ENCODE measurements at regions not wholly inside any gene's neighbourhood (a gene's known extent, or its start where the extent isn't known, plus 50 kb on each side); places are given as distances from the start of the nearest gene placed in this dataset.

DNA sequence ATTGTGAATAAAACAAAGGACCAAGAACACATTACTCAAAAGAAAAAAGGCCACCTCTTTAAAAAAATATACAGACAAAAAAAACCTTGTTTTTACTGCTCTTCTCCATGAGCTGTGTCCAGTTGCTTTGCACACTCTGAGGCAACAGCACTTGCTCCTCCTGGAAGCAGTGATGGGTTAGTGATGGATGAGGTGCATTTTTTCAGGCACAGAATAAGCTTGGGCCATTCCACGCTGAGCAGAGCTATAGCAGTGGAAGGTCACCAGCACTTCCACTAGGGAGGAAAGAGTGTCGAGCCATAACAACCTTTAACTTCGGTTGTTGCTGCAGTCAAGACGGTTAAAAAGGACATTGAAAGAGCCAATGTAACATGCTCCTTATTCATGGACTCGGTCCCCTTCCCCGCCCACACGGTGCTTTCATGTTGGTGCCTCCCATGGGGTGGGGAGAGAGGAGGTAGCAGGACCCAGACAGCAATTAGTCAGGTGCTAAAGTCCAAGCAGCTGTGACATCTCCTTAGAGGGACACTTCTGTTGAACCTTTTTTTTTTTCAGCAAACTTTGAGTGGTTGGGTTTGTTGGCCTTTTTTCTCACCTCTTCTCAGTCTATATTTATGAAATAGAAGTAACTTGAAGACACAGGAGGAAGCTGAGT lies 136.5 kb upstream of the ADARB2 start:
- in situ Hi-C loops (cut with MboI; ENCODE audit: low sequenced_read_pairs) = no loop called here

DNA sequence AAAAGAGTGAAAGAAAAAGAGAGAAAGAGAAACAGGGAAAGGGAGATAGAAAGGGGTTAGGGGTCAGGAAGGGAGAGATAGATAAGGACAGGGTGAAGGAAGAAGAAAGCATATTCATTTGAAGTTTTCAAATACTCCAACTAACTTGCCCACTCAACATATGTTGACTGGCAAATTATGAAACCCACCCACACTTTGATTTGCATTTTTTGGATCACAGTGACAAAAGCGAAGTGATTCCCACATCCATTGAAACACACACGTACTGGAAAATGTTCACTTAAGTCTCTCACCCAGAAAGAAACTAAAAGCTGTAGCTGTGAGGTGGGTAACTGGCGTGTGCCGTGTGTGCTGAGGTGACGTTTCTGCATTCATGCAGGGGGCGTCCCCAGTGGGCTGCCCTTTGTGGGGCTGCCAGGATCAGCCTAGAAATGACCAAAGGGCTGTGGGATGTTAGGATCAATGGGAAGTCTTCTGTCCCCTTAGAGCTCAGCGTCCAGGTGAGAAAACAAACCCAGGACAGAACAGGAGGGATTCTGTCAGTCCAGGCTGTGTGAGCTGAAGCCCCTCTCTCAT lies 134.9 kb upstream of the ADARB2 start:
- in situ Hi-C loops (cut with MboI; ENCODE audit: low sequenced_read_pairs) = no loop called here

DNA sequence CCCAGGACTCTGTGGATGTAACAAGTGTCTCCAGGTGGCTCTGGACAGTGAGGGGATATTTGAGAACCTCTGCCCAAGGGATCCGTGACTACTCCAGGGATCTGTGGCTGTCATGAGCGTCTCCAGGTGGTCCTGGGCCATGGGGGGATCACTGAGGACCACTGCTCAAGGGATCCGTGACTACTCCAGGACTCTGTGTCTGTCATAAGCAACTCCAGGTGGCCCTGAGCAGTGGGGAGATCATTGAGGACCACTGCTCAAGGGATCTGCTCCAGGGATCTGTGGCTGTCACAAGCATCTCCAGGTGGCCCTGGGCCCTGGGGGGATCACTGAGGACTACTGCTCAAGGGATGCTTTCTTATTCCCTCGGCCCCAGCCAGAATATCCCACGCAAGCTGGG lies 133.2 kb upstream of the ADARB2 start:
- in situ Hi-C loops (cut with MboI; ENCODE audit: low sequenced_read_pairs) = no loop called here

DNA sequence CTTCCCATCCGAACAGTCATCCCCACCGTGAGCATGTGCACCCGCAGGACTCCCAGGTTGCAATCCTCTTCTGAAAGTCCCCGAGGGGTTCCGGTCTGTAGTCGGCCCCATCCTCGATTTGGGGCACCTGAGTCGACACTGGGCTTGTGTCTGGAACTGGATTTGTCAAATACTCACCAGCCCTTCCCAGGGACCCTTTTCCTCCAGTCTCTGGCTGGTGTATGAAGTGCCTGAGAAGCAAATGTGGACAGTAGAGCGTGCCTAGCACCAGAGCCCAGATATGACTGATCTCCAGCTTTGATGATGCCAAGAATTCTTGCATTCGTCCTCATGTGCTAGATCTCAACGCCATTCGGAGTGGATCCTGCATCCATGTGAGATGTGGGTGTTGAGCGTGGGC lies 132.5 kb upstream of the ADARB2 start:
- in situ Hi-C loops (cut with MboI; ENCODE audit: low sequenced_read_pairs) = no loop called here

DNA sequence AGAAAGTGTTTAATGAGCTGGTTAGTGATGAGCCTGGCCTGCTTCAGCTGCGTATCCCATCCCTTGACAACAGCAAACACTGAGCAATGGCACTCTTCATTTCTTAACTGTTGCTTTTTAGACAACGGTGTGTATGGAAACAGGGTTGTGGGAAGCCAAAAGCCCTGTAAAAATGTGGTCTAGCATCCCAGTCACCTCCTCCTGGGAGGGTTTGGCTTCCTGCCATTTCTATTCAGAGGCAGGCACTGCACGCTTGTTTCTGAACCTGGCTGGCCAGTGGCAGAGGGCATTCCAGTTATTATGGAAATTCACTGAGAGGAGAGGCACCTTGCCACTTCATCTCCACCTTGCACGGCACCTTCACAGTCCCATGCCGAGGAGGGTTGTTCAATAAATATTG lies 123.0 kb upstream of the ADARB2 start:
- in situ Hi-C loops (cut with MboI; ENCODE audit: low sequenced_read_pairs) = no loop called here

DNA sequence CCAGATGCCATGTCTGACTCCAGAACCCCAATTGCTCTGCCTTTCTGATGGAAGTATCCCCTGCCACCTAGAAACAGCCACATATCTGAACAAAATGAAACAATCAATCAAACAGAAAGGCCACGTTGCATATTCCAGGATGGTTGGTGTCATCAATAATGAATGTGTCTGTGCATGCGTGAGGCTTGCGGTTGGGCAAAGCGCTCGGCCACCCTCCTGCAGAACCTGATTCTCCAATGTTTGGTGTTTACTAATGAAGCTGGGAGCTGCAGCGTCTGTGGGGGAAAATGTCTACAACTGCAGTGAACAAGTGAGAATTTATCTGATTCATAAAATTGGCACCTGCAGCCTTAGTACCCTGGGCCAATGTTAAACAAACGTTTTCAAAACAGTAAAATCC lies 121.2 kb upstream of the ADARB2 start:
- in situ Hi-C loops (cut with MboI; ENCODE audit: low sequenced_read_pairs) = no loop called here

DNA sequence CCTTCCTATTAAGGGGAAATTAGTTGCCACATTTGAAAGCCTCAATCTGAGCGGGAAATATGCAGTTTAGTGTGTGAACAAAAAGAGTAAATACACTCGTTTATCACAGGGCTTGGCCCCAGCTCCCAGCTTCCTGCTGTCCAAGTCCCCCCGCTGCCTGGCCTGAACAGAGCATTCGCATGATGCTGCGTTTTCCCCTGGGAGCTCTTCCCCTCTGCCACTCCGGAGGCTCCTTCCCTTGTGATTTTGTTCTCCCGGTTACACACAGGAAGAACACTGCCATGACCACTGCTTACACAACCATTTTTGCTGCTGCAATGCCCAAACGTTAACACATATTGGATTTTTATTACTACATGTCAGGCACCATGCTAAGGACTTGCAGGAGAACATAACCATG lies 120.7 kb upstream of the ADARB2 start:
- in situ Hi-C loops (cut with MboI; ENCODE audit: low sequenced_read_pairs) = no loop called here

DNA sequence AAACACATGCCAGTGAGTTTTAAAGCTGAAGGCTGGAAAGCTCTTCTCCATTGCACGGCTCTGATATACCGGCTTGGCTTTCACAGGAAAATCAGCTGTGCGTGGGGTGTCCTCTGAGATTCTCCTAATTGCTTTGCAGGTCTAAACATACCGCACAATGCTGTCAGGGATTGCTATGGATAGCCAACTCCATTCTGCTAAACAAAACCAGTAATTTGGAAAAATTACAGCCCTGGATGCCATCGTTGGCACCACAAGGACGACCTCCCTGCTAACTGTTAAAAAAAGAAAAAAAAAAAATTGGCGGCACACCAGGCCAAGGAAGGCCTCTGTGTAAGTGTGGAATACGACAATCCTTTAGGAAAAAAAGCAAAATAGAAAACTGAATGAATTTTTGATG lies 118.6 kb upstream of the ADARB2 start:
- in situ Hi-C loops (cut with MboI; ENCODE audit: low sequenced_read_pairs) = no loop called here

DNA sequence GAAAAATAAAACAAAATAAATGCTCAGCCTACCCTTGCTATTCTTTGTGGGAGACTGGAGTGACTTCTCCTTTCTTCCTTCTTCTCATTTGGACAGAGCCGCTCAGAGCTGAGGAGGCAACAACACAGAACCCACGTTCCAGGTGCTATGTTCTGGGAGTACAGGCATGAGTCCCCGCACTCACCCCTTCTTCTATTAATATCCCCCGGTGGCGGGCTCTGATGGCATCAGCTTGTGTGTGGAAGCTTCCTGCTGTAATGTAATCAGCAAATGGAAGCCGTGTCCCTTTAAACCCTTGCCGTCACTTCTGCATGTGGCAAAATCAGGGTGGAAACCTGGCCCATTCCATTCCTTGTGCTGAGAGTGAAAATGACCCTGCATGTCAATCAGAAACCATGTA lies 116.9 kb upstream of the ADARB2 start:
- in situ Hi-C loops (cut with MboI; ENCODE audit: low sequenced_read_pairs) = no loop called here

DNA sequence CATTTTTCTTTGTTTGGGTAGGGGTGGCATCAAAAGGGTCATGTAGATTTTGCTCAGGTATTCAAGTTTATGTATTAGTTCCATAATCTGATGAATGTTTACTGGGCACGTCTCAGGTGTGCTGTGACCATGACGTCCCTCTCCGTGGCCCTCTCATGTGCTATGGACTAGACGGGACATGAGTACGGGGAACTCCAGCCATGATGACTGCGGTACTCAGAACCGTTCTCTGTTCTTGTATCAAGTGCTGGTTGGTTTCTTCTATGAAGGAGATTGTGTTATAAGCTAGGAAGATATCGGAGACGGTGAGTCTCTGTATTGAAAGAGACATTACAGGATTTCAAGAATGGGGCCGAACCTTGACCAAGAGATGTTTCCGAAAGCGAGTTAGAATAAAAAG lies 116.5 kb upstream of the ADARB2 start:
- in situ Hi-C loops (cut with MboI; ENCODE audit: low sequenced_read_pairs) = no loop called here

DNA sequence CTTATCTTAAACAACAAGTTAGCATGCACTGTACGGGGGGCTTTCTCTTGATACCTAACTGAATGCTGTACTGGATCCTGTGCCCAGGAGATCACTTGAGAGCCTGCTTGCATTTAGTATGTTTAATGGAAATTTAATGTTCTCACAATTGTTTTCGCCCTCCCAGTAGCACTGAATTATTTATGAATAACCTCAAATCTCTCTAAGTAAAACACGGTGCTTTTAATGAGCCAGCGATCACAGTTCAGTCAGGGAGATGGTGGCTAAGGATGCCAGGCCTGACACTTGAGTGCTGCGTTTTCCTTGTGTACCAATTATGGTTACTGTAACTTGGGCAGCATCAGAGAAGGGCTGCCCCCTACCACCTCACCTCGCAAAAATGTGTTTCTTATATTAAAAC lies 115.5 kb upstream of the ADARB2 start:
- in situ Hi-C loops (cut with MboI; ENCODE audit: low sequenced_read_pairs) = no loop called here

DNA sequence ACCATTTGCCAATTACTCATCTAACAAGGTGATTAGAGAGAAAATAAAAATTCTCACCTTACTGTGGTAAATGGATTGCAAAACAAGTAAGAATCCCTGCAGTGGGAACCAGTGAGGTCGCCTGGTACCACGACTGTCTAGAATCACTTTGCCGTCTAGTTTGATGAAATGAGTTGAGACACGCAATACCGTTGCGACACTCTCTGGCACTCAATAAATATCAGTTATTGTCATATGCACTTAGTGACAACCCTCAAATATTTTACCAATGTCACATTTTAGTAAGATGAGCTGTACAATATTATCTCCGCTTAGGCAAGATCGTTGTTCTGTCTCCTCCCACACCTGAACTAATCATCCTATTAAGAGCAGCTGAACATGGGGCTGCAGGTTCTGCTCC lies 114.4 kb upstream of the ADARB2 start:
- in situ Hi-C loops (cut with MboI; ENCODE audit: low sequenced_read_pairs) = no loop called here

DNA sequence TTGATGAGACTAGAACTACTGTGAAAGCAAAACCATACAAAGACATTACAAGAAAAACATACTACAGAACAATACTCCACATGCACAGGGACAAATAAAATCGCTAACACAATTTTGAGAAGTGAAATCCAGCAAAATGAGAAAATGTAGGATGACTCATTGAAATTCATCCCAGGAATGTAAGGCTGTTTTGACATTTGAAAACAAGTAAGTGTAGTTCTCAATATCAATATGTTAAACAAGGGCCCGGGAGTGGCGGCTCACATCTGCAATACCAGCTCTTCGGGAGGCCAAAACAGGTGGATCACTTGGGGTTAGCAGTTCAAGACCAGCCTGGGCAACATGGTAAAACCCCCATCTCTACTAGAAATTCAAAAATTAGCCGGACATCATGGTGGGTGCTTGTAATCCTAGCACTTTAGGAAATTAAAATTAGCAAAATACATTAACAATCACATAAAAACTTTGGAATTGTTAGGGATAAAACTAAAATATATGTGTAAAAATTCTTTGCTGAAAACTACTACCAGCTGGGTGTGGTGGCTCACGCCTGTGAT lies 113.7 kb upstream of the ADARB2 start:
- in situ Hi-C loops (cut with MboI; ENCODE audit: low sequenced_read_pairs) = no loop called here

DNA sequence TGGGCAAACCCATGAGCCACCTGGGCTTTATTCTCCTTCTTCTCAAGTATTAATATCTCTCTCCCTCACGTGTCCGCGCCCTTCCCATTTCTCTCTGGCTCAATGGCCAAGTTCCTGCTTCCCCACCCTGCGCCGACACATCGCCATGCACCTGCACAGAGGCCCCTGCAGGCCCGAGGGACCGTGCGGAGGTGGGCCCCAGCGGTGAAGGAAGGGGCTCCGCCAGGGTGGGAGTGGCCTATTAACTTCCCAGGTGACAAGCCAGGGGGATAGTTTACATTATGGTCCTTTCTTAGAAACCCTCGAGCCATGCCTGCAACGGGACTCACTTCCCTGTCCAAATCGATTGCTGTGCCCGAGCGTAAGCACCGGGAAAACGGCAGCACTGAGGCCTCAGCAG lies 110.0 kb upstream of the ADARB2 start:
- in situ Hi-C loops (cut with MboI; ENCODE audit: low sequenced_read_pairs) = no loop called here

DNA sequence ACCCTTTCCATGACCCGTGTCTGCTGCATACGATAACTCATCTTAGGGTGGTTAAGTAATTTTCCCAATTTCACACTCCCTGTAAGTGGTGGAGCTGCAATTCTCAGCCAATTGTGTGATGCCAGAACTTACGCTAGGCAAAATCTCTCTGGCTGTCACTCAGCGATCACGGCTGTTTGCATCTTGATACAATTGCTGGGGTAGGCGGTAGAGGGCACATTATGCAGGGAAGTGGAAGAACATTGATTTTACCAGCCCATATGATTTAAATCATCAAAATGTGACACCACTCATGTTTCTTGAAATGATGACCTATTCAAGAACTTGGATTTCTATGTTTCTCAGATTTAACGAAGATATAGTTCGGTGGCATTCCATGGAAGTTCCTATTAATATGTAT lies 108.7 kb upstream of the ADARB2 start:
- in situ Hi-C loops (cut with MboI; ENCODE audit: low sequenced_read_pairs) = no loop called here

DNA sequence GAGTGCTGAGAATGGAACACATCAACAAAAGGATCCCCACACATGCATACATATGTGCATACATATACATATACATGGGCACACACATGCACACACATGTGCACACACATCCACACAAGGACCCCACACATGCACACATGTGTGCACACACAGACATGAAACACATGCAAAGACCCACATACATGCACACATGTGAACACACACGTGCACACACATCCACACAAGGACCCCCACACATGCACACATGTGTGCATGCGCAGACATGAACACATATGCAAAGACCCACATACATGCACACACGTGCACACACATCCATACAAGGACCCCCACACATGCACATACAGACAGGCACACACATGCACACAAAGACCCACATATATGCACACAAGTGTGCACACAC lies 104.4 kb upstream of the ADARB2 start:
- in situ Hi-C loops (cut with MboI; ENCODE audit: low sequenced_read_pairs) = no loop called here

DNA sequence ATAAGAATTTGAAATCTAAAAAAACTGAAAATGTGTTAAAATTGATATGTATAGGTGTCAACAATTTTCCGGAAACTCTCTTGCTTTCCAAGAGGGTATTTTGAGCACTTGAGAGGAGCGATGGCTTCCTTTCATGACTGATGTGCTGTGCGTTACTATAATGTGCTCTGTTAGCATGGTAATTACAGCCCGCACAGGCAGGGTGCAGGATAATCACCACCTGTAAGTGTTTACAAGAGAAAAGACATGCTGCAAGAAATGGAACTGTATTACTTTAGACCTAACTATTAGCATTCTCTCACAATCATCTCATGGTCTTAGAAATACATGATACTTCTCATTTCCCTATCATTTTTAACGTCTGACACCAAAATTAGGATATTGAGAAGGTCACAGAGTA lies 92.4 kb upstream of the ADARB2 start:
- in situ Hi-C loops (cut with MboI; ENCODE audit: low sequenced_read_pairs) = no loop called here

DNA sequence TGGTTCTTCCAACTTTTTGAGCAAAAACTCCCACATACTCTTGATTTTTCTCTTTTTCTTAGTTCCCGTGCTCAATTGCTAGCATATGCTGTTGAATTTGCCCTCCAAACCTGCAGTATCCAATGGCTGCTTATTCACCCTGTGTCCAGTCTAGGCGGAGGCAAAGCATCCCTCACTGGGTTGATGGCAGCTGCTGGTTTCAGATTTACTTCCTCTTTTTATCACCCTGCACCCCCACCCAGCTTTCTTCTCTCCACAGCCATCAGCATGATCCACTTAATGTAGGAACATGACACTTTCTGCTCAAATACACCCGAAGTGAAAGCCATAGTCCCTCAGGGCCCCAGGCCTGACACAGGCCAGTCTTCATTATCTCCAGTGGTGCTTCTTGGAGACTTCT lies 87.6 kb upstream of the ADARB2 start:
- in situ Hi-C loops (cut with MboI; ENCODE audit: low sequenced_read_pairs) = no loop called here

DNA sequence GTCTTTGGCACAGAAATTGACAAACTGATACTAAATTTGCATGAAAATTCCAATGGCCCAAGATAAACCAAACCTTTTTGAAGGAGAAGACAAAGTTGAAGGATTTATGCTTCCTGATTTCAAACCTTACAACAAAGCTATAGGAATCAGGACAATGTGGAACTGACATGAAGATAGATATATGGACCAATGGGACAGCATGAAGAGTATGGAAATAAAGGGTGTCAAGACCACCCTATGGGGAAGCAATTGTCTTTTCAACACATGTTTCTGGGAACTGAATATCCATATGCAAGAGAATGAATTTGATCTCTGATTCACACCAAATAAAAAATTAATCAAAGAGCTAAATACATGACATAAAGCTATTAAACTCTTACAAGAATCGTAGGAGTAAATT lies 77.2 kb upstream of the ADARB2 start:
- in situ Hi-C loops (cut with MboI; ENCODE audit: low sequenced_read_pairs) = no loop called here

DNA sequence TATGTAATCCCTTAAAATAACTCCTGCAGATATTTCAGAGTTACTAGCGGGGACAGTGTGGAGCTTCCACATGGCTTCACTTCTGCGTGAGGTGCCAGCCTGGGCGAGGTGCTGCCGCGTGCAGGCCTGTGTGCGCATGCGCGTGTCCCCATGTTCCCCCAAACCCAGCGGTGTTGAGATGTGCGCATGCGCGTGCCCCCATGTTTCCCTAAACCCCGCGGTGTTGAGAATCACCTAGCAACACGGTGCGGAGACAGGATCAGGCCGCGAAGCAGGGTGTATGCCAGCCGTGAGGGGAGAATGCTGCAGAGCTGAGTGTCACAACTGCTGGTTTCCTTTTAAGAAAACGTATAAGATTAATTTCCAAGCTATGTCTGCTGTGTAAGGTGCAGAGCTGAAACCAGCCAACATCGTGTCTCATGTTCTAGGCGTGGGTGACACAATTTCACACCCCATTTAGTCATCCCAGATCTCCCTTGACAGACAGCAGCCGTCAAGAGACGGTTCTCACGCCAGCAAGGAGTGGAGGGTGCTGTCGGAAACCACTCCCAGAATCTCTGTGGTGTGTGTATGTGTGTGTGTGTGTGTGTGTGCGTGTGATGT lies 71.9 kb upstream of the ADARB2 start:
- in situ Hi-C loops (cut with MboI; ENCODE audit: low sequenced_read_pairs) = no loop called here

DNA sequence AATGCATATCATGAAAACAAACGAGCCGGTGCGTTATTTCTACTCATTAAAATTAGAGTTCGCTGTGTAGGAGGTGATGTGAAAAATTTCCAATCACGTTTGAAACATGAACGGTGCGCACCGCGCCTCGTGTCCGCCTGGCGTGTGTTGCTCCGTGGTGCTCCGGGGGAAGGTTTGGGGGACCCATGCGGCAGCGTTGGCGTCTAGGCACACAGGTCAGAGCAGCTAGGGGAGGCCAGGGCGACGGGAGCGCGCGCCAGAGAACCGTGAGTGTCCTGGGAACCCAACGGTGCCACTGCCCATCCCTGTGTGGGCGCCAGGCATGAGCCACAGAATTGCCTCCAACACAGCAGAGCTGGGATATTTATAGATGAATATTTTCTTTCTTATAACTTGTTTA lies 70.6 kb upstream of the ADARB2 start:
- in situ Hi-C loops (cut with MboI; ENCODE audit: low sequenced_read_pairs) = no loop called here

DNA sequence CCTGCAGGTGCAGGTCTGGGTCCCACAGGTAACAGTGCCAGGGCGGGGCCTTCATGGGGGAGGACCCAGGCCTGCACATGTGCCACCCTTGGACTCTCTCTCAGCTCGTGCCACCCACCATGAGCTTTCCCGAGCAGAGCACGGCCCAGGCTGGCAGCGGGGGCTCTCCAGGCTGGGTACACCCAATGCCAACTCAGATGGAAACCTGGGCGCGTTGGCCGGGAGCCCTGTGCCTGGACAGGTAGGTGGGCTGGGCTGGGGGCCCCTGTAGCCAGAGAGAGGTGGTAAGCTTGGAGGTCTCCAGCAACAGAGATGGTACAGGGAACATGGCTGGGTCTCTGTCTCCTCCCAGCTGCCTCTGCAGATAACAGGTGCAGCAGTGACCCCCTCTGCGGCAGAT lies 69.9 kb upstream of the ADARB2 start:
- in situ Hi-C loops (cut with MboI; ENCODE audit: low sequenced_read_pairs) = no loop called here

DNA sequence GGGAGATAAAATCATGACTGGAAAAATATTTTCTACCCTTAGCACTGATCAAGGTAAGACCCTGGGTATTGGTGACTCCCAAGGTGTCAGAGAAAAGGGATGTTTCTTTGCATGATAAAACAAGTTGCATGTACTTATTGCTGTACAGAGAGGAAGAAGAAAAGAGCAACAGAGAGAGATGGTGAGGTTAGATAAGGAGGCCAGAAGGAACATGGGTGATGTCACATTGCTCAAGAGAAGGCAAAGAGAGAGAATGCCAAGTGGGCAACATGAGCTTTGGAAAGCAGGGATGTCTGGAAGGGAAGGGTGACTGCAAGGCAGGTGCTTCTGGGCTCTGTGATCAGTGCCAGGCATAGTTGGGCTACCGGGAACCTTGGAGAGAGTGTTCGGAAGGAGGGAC lies 65.1 kb upstream of the ADARB2 start:
- in situ Hi-C loops (cut with MboI; ENCODE audit: low sequenced_read_pairs) = no loop called here
